ENCODE measurements at regions not wholly inside any gene's neighbourhood (a gene's known extent, or its start where the extent isn't known, plus 50 kb on each side); places are given as distances from the start of the nearest gene placed in this dataset.

GRCh38 chr3:18837137-18837755 lies 311.1 kb upstream of the KCNH8 start:
- Histone ChIP-seq H3K36me3 (ENCODE audit: control insufficient read depth in 1 of 2, insufficient read depth in 2 of 2, low read length in 2 of 2) (no peaks in the 10 kb centered on the region), H3K18ac (ENCODE audit: low read length) (no peak overlapping the region), H3K27ac (ENCODE audit: low read depth, low read length) (no peak overlapping the region), H3K4me1 (ENCODE audit: control insufficient read depth in 1 of 2, insufficient read depth in 2 of 2, low read length in 2 of 2) (peaks cover 3 to 7% of the 10 kb centered on the region in 2 experiments), H2BK12ac (ENCODE audit: low read length) (no peak overlapping the region), H2BK120ac (ENCODE audit: insufficient read depth, low read length, poor library complexity) (no peak overlapping the region), H3K9ac (ENCODE audit: low read length) (no peak overlapping the region), H3K4me3 (ENCODE audit: low read depth, low read length) (no peak overlapping the region), H3K9me3 (ENCODE audit: insufficient read depth, low read depth, low read length) (no peaks in the 10 kb centered on the region), H3K4me2 (ENCODE audit: low read length) (no peak overlapping the region), H3K14ac (ENCODE audit: low read length) (no peak overlapping the region), H2AK5ac (ENCODE audit: low read length) (no peak overlapping the region), H3K79me2 (ENCODE audit: control insufficient read depth, insufficient read depth, low read length, poor library complexity) (no peaks in the 10 kb centered on the region), H3K79me1 (ENCODE audit: low read length) (no peaks in the 10 kb centered on the region), H4K91ac (ENCODE audit: low read depth, low read length) (no peak overlapping the region), H3K27me3 (ENCODE audit: insufficient read depth, low read length) (no peaks in the 10 kb centered on the region), H3K4ac (ENCODE audit: low read depth, low read length) (no peak overlapping the region), H3K23ac (ENCODE audit: low read length) (no peak overlapping the region), H4K8ac (ENCODE audit: low read depth, low read length) (no peak overlapping the region), H2AFZ (ENCODE audit: insufficient read depth, low read length, poor library complexity) (no peak overlapping the region), H4K12ac (ENCODE audit: low read depth, low read length) (no peak overlapping the region), H2BK5ac (ENCODE audit: low read depth, low read length, poor library complexity) (no peak overlapping the region)
- no peak for DNase-seq
- no CpG with 5 or more reads among the region's 3 CpGs for WGBS (ENCODE audit: extremely low coverage, insufficient coverage, insufficient read length)

GRCh38 chr3:18835021-18835420 lies 313.3 kb upstream of the KCNH8 start:
- no peak for DNase-seq
- no peak overlapping the region for H3K4me2 ChIP-seq (ENCODE audit: low read length)
- H3K79me2 ChIP-seq (ENCODE audit: control insufficient read depth, insufficient read depth, low read length, poor library complexity): no peaks in the 10 kb centered on the region
- no peak overlapping the region for H2AK5ac ChIP-seq (ENCODE audit: low read length)
- H3K4ac ChIP-seq (ENCODE audit: low read depth, low read length): no peak overlapping the region
- H3K27ac ChIP-seq (ENCODE audit: low read depth, low read length): no peak overlapping the region
- no peak overlapping the region for H2BK5ac ChIP-seq (ENCODE audit: low read depth, low read length, poor library complexity)
- no peak overlapping the region for H3K9ac ChIP-seq (ENCODE audit: low read length)
- no peak overlapping the region for H4K91ac ChIP-seq (ENCODE audit: low read depth, low read length)
- no peak overlapping the region for H2BK120ac ChIP-seq (ENCODE audit: insufficient read depth, low read length, poor library complexity)
- H2AFZ ChIP-seq (ENCODE audit: insufficient read depth, low read length, poor library complexity): no peak overlapping the region
- no peak overlapping the region for H3K23ac ChIP-seq (ENCODE audit: low read length)
- H3K4me1 ChIP-seq (ENCODE audit: control insufficient read depth in 1 of 2, insufficient read depth in 2 of 2, low read length in 2 of 2): peaks cover 0 to 4% of the 10 kb centered on the region in 2 experiments
- H3K27me3 ChIP-seq (ENCODE audit: insufficient read depth, low read length): no peaks in the 10 kb centered on the region
- H3K14ac ChIP-seq (ENCODE audit: low read length): no peak overlapping the region
- no peak overlapping the region for H2BK12ac ChIP-seq (ENCODE audit: low read length)
- H3K4me3 ChIP-seq (ENCODE audit: low read depth, low read length): no peak overlapping the region
- H4K8ac ChIP-seq (ENCODE audit: low read depth, low read length): no peak overlapping the region
- H3K79me1 ChIP-seq (ENCODE audit: low read length): no peaks in the 10 kb centered on the region
- no peaks in the 10 kb centered on the region for H3K36me3 ChIP-seq (ENCODE audit: control insufficient read depth in 1 of 2, insufficient read depth in 2 of 2, low read length in 2 of 2)
- H3K18ac ChIP-seq (ENCODE audit: low read length): no peak overlapping the region
- no CpG with 5 or more reads among the region's 4 CpGs for WGBS (ENCODE audit: extremely low coverage, insufficient coverage, insufficient read length)
- no peaks in the 10 kb centered on the region for H3K9me3 ChIP-seq (ENCODE audit: insufficient read depth, low read depth, low read length)
- H4K12ac ChIP-seq (ENCODE audit: low read depth, low read length): no peak overlapping the region

DNA sequence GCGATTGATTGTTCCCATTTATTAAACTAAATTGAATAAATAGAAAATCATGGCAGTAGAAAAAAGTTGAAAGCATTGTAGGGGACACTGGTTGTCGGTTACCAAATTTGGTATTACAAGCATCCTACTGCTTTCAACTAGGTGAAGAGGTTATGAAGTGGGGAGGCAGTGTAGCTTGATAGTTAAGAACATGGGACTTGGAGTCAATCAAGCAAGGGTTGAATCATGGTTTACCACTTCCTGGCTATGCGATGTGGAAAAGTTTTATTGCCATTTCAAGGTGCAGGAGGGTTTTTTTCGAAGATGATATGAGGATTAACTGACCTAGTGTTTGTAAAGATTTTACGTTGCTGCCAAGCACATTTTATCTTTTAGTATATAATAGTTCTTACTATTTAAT lies 318.2 kb upstream of the KCNH8 start:
- no peak overlapping the region for H3K4me3 ChIP-seq (ENCODE audit: low read depth, low read length)
- H2BK5ac ChIP-seq (ENCODE audit: low read depth, low read length, poor library complexity): no peak overlapping the region
- no peaks in the 10 kb centered on the region for H3K9me3 ChIP-seq (ENCODE audit: insufficient read depth, low read depth, low read length)
- no peak overlapping the region for H3K23ac ChIP-seq (ENCODE audit: low read length)
- no peak overlapping the region for H3K14ac ChIP-seq (ENCODE audit: low read length)
- H3K4me1 ChIP-seq (ENCODE audit: control insufficient read depth in 1 of 2, insufficient read depth in 2 of 2, low read length in 2 of 2): no peaks in the 10 kb centered on the region
- no peak for DNase-seq
- no peak overlapping the region for H4K12ac ChIP-seq (ENCODE audit: low read depth, low read length)
- H3K27me3 ChIP-seq (ENCODE audit: insufficient read depth, low read length): no peaks in the 10 kb centered on the region
- no peak overlapping the region for H3K4ac ChIP-seq (ENCODE audit: low read depth, low read length)
- no peak overlapping the region for H3K9ac ChIP-seq (ENCODE audit: low read length)
- H4K8ac ChIP-seq (ENCODE audit: low read depth, low read length): no peak overlapping the region
- H2BK12ac ChIP-seq (ENCODE audit: low read length): no peak overlapping the region
- no peak overlapping the region for H3K27ac ChIP-seq (ENCODE audit: low read depth, low read length)
- no peak overlapping the region for H2BK120ac ChIP-seq (ENCODE audit: insufficient read depth, low read length, poor library complexity)
- no peak overlapping the region for H2AK5ac ChIP-seq (ENCODE audit: low read length)
- H3K18ac ChIP-seq (ENCODE audit: low read length): no peak overlapping the region
- H2AFZ ChIP-seq (ENCODE audit: insufficient read depth, low read length, poor library complexity): no peak overlapping the region
- H3K79me2 ChIP-seq (ENCODE audit: control insufficient read depth, insufficient read depth, low read length, poor library complexity): no peaks in the 10 kb centered on the region
- no peak overlapping the region for H3K4me2 ChIP-seq (ENCODE audit: low read length)
- no peaks in the 10 kb centered on the region for H3K79me1 ChIP-seq (ENCODE audit: low read length)
- no peak overlapping the region for H4K91ac ChIP-seq (ENCODE audit: low read depth, low read length)
- no CpG with 5 or more reads among the region's 5 CpGs for WGBS (ENCODE audit: extremely low coverage, insufficient coverage, insufficient read length)
- no peaks in the 10 kb centered on the region for H3K36me3 ChIP-seq (ENCODE audit: control insufficient read depth in 1 of 2, insufficient read depth in 2 of 2, low read length in 2 of 2)

DNA sequence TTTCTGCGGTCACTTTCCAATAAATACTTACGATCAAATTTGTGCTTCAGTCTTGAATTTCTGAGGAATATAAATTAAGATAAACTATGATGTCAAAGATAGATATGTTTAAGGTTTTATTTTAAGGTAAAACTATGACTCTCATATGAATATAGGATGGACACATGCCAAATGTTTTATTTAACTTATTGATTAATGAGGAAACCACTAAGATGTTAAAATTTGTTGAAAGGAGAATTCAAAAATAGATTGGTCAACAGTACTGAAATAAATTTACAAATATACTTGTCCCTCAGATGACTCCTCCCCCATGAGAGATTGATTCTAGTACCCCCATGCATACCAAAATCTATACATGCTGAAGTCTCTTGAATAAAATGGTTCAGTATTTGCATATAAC lies 319.7 kb upstream of the KCNH8 start:
- Histone ChIP-seq H3K4me1 (ENCODE audit: control insufficient read depth in 1 of 2, insufficient read depth in 2 of 2, low read length in 2 of 2) (no peaks in the 10 kb centered on the region), H4K12ac (ENCODE audit: low read depth, low read length) (no peak overlapping the region), H2BK120ac (ENCODE audit: insufficient read depth, low read length, poor library complexity) (no peak overlapping the region), H2BK12ac (ENCODE audit: low read length) (no peak overlapping the region), H3K27ac (ENCODE audit: low read depth, low read length) (no peak overlapping the region), H3K4me3 (ENCODE audit: low read depth, low read length) (no peak overlapping the region), H3K9me3 (ENCODE audit: insufficient read depth, low read depth, low read length) (no peaks in the 10 kb centered on the region), H3K4ac (ENCODE audit: low read depth, low read length) (no peak overlapping the region), H4K91ac (ENCODE audit: low read depth, low read length) (no peak overlapping the region), H3K23ac (ENCODE audit: low read length) (no peak overlapping the region), H4K8ac (ENCODE audit: low read depth, low read length) (no peak overlapping the region), H2AFZ (ENCODE audit: insufficient read depth, low read length, poor library complexity) (no peak overlapping the region), H3K18ac (ENCODE audit: low read length) (no peak overlapping the region), H2BK5ac (ENCODE audit: low read depth, low read length, poor library complexity) (no peak overlapping the region), H2AK5ac (ENCODE audit: low read length) (no peak overlapping the region), H3K79me1 (ENCODE audit: low read length) (no peaks in the 10 kb centered on the region), H3K9ac (ENCODE audit: low read length) (no peak overlapping the region), H3K36me3 (ENCODE audit: control insufficient read depth in 1 of 2, insufficient read depth in 2 of 2, low read length in 2 of 2) (no peaks in the 10 kb centered on the region), H3K27me3 (ENCODE audit: insufficient read depth, low read length) (no peaks in the 10 kb centered on the region), H3K14ac (ENCODE audit: low read length) (no peak overlapping the region), H3K79me2 (ENCODE audit: control insufficient read depth, insufficient read depth, low read length, poor library complexity) (no peaks in the 10 kb centered on the region), H3K4me2 (ENCODE audit: low read length) (no peak overlapping the region)
- no CpG with 5 or more reads among the region's 2 CpGs for WGBS (ENCODE audit: extremely low coverage, insufficient coverage, insufficient read length)
- no peak for DNase-seq
